CD4-positive, CD25-positive, alpha-beta regulatory T cell (primary cell): ENCODE measurements at regions not wholly inside any gene's neighbourhood (a gene's known extent, or its start where the extent isn't known, plus 50 kb on each side); places are given as distances from the start of the nearest gene placed in this dataset.
A peak's percentile ranks its signal among the peaks of the same experiment; 100 is the strongest.

Experiments used
- ATAC-seq, 2 donors: fragments of 150-1000 bp; cut with Tn5 transposase; one replicate each; pipeline ENCODE4 v1.10.0; 2021; ENCODE audit warnings: low read depth in 2 of 2, moderate number of reproducible peaks in 2 of 2, moderate library complexity in 1 of 2
- DNase-seq, 3 donors: peaks; one replicate each; pipeline versions ENCODE4 v3.0.0 to v3.0.0-alpha.2; 2012 to 2022; ENCODE audit warnings: mixed read lengths in 1 of 3
- H3K27ac ChIP-seq: one replicate; pipeline ENCODE4 v1.7.0; 2013; ENCODE audit warnings: mild to moderate bottlenecking, low read length; ENCODE audit not compliant: insufficient read depth, poor library complexity, severe bottlenecking
- H3K27me3 ChIP-seq: one replicate; pipeline ENCODE4 v1.7.0; 2013; ENCODE audit warnings: low read length; ENCODE audit not compliant: control insufficient read depth, insufficient read depth
- H3K36me3 ChIP-seq: one replicate; pipeline ENCODE4 v1.7.0; 2013; ENCODE audit warnings: mild to moderate bottlenecking, low read length, moderate library complexity; ENCODE audit not compliant: control insufficient read depth, insufficient read depth
- H3K4me1 ChIP-seq: 2 replicates; pipeline ENCODE4 v1.7.0; 2013; ENCODE audit warnings: mild to moderate bottlenecking, low read length; ENCODE audit not compliant: insufficient read depth, control insufficient read depth, poor library complexity, severe bottlenecking
- H3K4me3 ChIP-seq: one replicate; pipeline ENCODE4 v1.7.0; 2013; ENCODE audit warnings: low read depth, mild to moderate bottlenecking, low read length, moderate library complexity
- H3K9me3 ChIP-seq, 2 experiments: 1 replicate in 1 of 2; 2 replicates in 1 of 2; pipeline ENCODE4 v1.7.0; 2013; ENCODE audit warnings: low read length in 2 of 2, mild to moderate bottlenecking in 1 of 2, moderate library complexity in 1 of 2; ENCODE audit not compliant: control insufficient read depth in 2 of 2
- H3K27ac Mint-ChIP-seq, 3 donors: one replicate each; pipeline ENCODE4 v1.8.0; 2020 to 2022; ENCODE audit warnings: mild to moderate bottlenecking in 3 of 3, mixed read lengths in 3 of 3, moderate library complexity in 2 of 3
- H3K27me3 Mint-ChIP-seq: one replicate; pipeline ENCODE4 v1.8.0; 2022; ENCODE audit warnings: mild to moderate bottlenecking, mixed read lengths
- H3K36me3 Mint-ChIP-seq: one replicate; pipeline ENCODE4 v1.8.0; 2020; ENCODE audit warnings: mixed read lengths
- H3K4me1 Mint-ChIP-seq, 4 donors: one replicate each; pipeline ENCODE4 v1.8.0; 2020 to 2022; ENCODE audit warnings: mixed read lengths in 4 of 4, mild to moderate bottlenecking in 1 of 4
- H3K4me3 Mint-ChIP-seq, 4 donors: one replicate each; pipeline ENCODE4 v1.8.0; 2020 to 2022; ENCODE audit warnings: mild to moderate bottlenecking in 4 of 4, mixed read lengths in 4 of 4, moderate library complexity in 3 of 4
- H3K9me3 Mint-ChIP-seq, 7 donors: one replicate each; pipeline ENCODE4 v1.8.0; 2020 to 2022; ENCODE audit warnings: mixed read lengths in 7 of 7, mild to moderate bottlenecking in 3 of 7, moderate library complexity in 2 of 7

DNA sequence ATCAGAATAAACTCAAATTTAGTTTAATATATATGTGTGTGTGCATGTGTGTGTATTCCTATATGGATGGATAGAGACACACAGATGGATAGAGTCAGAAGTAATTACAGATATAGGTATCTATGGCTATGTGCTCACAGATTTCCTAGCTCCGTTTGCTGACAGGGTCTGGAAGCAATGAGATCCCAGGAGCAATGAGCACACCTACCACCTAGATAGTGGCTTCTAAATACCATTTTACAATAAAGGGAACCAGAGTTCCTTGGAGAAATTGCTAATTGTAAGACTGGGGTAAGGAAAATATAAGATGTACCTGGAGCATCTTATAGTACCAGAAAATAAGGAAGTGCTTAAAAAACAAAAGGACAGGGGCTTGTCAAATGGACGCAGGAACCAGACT, 196.2 kb upstream of the PRDM1 start:
- no peak overlapping the region for H3K4me3 ChIP-seq
- H3K27ac Mint-ChIP-seq = no peak overlapping the region
- H3K27ac ChIP-seq = no peak overlapping the region
- peaks cover 1% of the 10 kb centered on the region for H3K27me3 Mint-ChIP-seq
- no peaks in the 10 kb centered on the region for H3K36me3 ChIP-seq
- no peaks in the 10 kb centered on the region for H3K9me3 ChIP-seq
- H3K4me1 Mint-ChIP-seq = peaks cover 0 to 4% (median 2%) of the 10 kb centered on the region in 4 donors
- peaks cover 0 to 2% (median 0%) of the 10 kb centered on the region in 7 donors for H3K9me3 Mint-ChIP-seq
- H3K4me3 Mint-ChIP-seq = no peak overlapping the region
- no peak for DNase-seq
- no peak for ATAC-seq
- H3K4me1 ChIP-seq = no peaks in the 10 kb centered on the region
- no peaks in the 10 kb centered on the region for H3K36me3 Mint-ChIP-seq
- no peaks in the 10 kb centered on the region for H3K27me3 ChIP-seq

DNA sequence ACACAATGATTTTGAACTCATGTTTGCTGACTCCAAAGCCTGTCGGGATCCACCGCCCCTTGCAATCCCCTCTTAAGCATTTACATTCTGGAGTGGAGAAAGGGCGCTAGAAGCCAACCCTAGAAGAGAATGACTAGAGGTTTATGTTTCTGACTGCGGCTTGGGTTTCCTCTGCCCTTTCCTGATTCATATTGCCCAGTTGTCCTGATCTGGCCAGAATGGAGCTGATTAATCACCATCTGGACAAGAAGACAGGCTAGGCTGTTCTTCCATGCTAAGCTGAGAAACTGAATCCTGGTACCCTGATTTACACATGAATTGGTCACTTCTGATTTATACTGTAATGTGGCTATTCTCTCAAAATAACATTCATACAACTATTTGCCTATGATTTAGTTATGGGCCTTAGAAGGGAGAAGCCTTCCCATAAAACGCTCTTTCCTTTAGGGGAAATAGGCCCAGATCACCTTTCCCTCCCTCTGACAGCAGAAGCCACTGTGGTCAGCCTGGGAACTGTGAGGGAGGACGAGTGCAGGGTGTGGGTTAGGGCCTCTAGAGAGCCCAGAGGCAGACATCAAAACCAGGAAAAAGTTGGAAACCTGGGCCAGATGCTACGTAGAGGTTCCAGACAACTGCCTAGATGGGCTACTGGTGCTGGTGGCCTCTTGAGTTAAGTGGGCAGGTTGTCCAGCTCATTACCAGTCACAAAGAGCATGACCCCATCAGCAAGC, 199.2 kb upstream of the PRDM1 start:
- Mint-ChIP-seq H3K4me1 (peaks cover 0 to 8% (median 4%) of the 10 kb centered on the region in 4 donors), H3K36me3 (no peaks in the 10 kb centered on the region), H3K27me3 (peaks cover 6% of the 10 kb centered on the region), H3K27ac (no peak overlapping the region), H3K4me3 (no peak overlapping the region), H3K9me3 (no peaks in the 10 kb centered on the region)
- no peak for DNase-seq
- no peaks in the 10 kb centered on the region for H3K4me1 ChIP-seq
- no peak overlapping the region for H3K4me3 ChIP-seq
- no peaks in the 10 kb centered on the region for H3K36me3 ChIP-seq
- no peaks in the 10 kb centered on the region for H3K27me3 ChIP-seq
- no peak for ATAC-seq
- H3K9me3 ChIP-seq = no peaks in the 10 kb centered on the region
- H3K27ac ChIP-seq = no peak overlapping the region

DNA sequence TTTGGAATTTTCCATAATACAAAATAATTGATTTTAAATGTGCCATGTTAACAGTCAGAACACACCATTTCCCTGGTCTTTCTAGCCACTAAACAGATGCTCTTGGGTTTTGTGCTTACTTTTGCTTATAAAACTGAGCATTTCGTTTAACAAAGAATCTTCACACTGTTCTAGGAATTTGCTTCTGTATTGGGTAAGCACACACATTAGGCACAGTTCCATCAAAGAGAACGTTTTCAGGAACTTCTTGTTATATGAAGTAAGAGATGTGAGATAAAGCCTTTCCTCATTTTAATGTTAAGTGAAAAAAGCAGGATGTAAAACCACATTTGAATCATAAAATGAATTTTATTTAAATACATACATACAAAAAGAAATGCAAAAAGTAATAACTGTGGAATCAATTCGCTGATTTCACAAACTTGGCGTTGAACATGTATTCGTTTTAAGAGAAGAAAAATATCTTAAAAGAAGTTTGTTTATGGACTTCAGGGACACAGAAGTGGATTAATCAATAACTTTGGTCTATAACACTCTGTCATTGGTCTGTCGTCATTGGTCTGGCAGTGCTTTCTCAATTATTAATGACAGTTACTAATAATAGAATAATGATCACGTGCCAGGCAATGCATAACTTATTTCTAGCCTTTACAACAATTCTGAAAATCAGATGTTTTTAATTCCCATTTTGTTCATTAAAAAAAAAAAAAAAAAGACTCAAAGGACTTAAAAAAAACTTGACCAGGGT, 199.9 kb upstream of the PRDM1 start:
- H3K4me1 Mint-ChIP-seq = peaks cover 0 to 8% (median 4%) of the 10 kb centered on the region in 4 donors
- no peak overlapping the region for H3K27ac Mint-ChIP-seq
- Histone ChIP-seq H3K4me3 (no peak overlapping the region), H3K4me1 (no peaks in the 10 kb centered on the region), H3K36me3 (no peaks in the 10 kb centered on the region), H3K27me3 (no peaks in the 10 kb centered on the region), H3K9me3 (no peaks in the 10 kb centered on the region), H3K27ac (no peak overlapping the region)
- no peaks in the 10 kb centered on the region for H3K9me3 Mint-ChIP-seq
- H3K36me3 Mint-ChIP-seq = no peaks in the 10 kb centered on the region
- ATAC-seq (no peak), DNase-seq (peak in 1 of 3 donors; percentile 53)
- no peak overlapping the region for H3K4me3 Mint-ChIP-seq
- H3K27me3 Mint-ChIP-seq = peaks cover 6% of the 10 kb centered on the region

DNA sequence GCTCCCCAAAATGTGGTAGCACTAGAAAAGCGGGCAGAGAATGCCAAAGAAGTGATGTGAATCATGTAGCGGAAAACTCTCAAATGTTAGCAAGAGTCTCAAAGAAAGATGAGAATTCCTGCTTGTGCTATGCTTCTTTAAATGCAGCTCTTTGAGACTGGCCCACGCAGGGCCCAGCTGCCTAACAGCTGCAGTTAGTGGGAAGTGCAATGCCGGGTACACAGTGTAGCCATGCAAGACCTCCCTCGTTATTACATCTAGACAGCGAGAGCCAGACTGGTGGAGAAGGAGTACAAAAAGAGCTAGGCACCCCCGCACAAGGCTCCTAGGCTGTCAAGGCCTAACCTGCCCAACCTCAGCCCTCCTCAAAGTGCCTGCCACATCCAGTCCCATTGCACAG, 201.7 kb upstream of the PRDM1 start:
- Mint-ChIP-seq H3K4me3 (no peak overlapping the region), H3K36me3 (no peaks in the 10 kb centered on the region), H3K27me3 (peaks cover 11% of the 10 kb centered on the region), H3K27ac (no peak overlapping the region), H3K9me3 (no peaks in the 10 kb centered on the region), H3K4me1 (peaks cover 10 to 19% (median 14%) of the 10 kb centered on the region in 4 donors)
- Histone ChIP-seq H3K4me1 (peaks cover 9% of the 10 kb centered on the region), H3K36me3 (no peaks in the 10 kb centered on the region), H3K27ac (no peak overlapping the region), H3K4me3 (no peak overlapping the region), H3K9me3 (no peaks in the 10 kb centered on the region), H3K27me3 (no peaks in the 10 kb centered on the region)
- DNase-seq (no peak), ATAC-seq (no peak)

DNA sequence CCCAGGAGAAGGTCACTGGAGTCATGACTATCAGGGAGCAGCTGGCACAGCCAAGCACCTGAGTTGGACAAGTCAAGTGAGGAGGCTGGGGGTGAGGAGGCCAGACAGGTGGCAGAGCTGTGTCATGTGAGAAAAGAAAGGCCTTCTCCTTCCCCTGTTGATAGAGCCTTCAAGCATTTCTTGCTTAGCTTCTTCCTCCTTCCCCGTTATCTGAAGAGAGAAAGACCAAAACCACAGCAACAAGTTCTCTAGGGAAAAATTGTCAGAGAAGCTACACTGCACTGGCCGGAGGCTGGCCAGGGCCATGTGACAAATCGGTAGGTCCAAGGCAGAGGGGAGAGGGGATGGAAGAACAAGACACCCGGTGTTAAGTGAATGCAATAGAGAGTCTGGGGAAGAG, 202.1 kb upstream of the PRDM1 start:
- no peaks in the 10 kb centered on the region for H3K9me3 ChIP-seq
- Mint-ChIP-seq H3K36me3 (no peaks in the 10 kb centered on the region), H3K27me3 (peaks cover 11% of the 10 kb centered on the region), H3K9me3 (no peaks in the 10 kb centered on the region), H3K4me3 (no peak overlapping the region), H3K27ac (no peak overlapping the region), H3K4me1 (peaks cover 10 to 21% (median 14%) of the 10 kb centered on the region in 4 donors)
- peaks cover 9% of the 10 kb centered on the region for H3K4me1 ChIP-seq
- ATAC-seq (no peak), DNase-seq (no peak)
- no peaks in the 10 kb centered on the region for H3K36me3 ChIP-seq
- H3K27ac ChIP-seq = no peak overlapping the region
- no peak overlapping the region for H3K4me3 ChIP-seq
- peaks cover 2% of the 10 kb centered on the region for H3K27me3 ChIP-seq

DNA sequence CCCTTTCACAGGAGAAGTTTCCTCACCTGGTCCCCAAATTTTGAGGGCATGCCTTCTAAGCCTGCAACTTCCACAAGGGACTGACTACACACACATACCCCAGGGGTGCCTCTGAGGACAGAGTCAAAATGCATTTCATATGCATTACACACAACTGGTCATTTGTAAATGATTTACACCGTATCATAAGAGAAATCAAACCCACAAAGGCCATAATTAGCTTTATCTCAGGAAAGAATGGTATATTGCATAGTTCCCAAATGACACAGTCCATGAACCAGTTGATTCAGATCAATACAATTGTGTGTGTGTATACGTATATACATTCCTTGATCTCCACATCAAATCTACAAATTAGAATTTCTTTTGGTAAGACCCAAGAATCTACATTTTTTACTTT, 203.3 kb upstream of the PRDM1 start:
- no peak for DNase-seq
- H3K27ac Mint-ChIP-seq = no peak overlapping the region
- Histone ChIP-seq H3K4me1 (peaks cover 9% of the 10 kb centered on the region), H3K27ac (no peak overlapping the region), H3K27me3 (peaks cover 2% of the 10 kb centered on the region), H3K9me3 (no peaks in the 10 kb centered on the region), H3K4me3 (no peak overlapping the region), H3K36me3 (no peaks in the 10 kb centered on the region)
- H3K27me3 Mint-ChIP-seq = peaks cover 11% of the 10 kb centered on the region
- ATAC-seq = no peak
- no peaks in the 10 kb centered on the region for H3K36me3 Mint-ChIP-seq
- H3K4me3 Mint-ChIP-seq = no peak overlapping the region
- peaks cover 10 to 29% (median 14%) of the 10 kb centered on the region in 4 donors for H3K4me1 Mint-ChIP-seq
- H3K9me3 Mint-ChIP-seq = no peaks in the 10 kb centered on the region

DNA sequence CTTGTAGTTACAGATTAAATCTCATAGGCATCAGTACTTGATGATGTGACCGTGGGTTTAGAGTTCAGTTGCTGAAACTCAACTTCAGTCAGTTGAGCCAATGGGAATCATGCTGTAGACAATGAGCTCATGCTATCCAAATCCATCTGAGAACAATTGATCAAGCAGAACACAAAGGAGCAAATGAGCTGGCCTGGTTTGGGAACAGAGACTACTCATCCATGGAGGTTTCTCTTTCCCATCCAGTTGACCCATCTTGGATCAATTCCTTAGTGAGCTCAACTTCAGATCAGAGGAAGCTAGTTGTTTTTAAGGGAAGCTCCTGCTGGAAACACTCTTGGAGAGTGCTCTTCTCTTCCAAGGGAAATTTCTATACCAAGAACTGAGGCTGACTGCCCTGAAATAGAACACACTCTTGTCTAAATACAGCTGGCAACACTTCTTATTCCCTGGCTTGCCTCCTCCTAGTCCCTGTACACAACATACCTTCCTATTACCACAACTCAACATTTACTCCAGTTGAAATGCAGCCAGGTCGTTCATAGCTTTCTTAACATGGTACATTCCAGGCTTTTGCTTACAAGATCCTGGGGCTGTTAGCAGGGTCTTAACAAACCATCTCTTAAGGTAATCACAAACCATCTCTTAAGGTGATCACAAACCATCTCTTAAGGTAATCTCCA, 203.9 kb upstream of the PRDM1 start:
- peaks cover 9% of the 10 kb centered on the region for H3K4me1 ChIP-seq
- H3K9me3 ChIP-seq = no peaks in the 10 kb centered on the region
- H3K36me3 ChIP-seq = no peaks in the 10 kb centered on the region
- H3K9me3 Mint-ChIP-seq = no peaks in the 10 kb centered on the region
- peaks cover 15% of the 10 kb centered on the region for H3K27me3 Mint-ChIP-seq
- ATAC-seq = no peak
- H3K4me3 Mint-ChIP-seq = no peak overlapping the region
- no peak for DNase-seq
- H3K36me3 Mint-ChIP-seq = no peaks in the 10 kb centered on the region
- H3K27ac Mint-ChIP-seq = no peak overlapping the region
- H3K27me3 ChIP-seq = peaks cover 2% of the 10 kb centered on the region
- no peak overlapping the region for H3K27ac ChIP-seq
- H3K4me3 ChIP-seq = no peak overlapping the region
- H3K4me1 Mint-ChIP-seq = peaks cover 10 to 29% (median 14%) of the 10 kb centered on the region in 4 donors
